Ectodermal cell (in vitro differentiated cells): ENCODE measurements at regions not wholly inside any gene's neighbourhood (a gene's known extent, or its start where the extent isn't known, plus 50 kb on each side); places are given as distances from the start of the nearest gene placed in this dataset.
"Not testable (repeated sequence)": the region's sequence is repeated elsewhere in the genome, so short reads cannot be mapped to it uniquely, and the experiment has no call there.

Source experiments
- H3K27ac ChIP-seq: 2 replicates; pipeline ENCODE4 v1.7.0; 2013; ENCODE audit warnings: mild to moderate bottlenecking, low read depth, low read length; ENCODE audit not compliant: insufficient read depth, poor library complexity, severe bottlenecking
- H3K27me3 ChIP-seq: 2 replicates; pipeline ENCODE4 v1.7.0; 2013; ENCODE audit warnings: mild to moderate bottlenecking, low read length; ENCODE audit not compliant: insufficient read depth, control insufficient read depth, poor library complexity, severe bottlenecking
- H3K36me3 ChIP-seq: one replicate; pipeline ENCODE4 v1.7.0; 2013; ENCODE audit warnings: low read length; ENCODE audit not compliant: control insufficient read depth, insufficient read depth
- H3K4me1 ChIP-seq: one replicate; pipeline ENCODE4 v1.7.0; 2013; ENCODE audit warnings: low read length; ENCODE audit not compliant: control insufficient read depth, insufficient read depth
- H3K4me3 ChIP-seq: 2 replicates; pipeline ENCODE4 v1.7.0; 2013; ENCODE audit warnings: low read depth, low read length, control low read depth; ENCODE audit not compliant: insufficient read depth
- H3K9me3 ChIP-seq: 2 replicates; pipeline ENCODE4 v1.7.0; 2013; ENCODE audit warnings: mild to moderate bottlenecking, low read length, moderate library complexity; ENCODE audit not compliant: control insufficient read depth
- WGBS, 2 experiments: methylation state at CpG; one replicate each; pipeline ENCODE4 v1.1.7; 2013; ENCODE audit warnings: missing lambda C conversion rate in 2 of 2; 5-methylcytosine and 5-hydroxymethylcytosine counted together

DNA sequence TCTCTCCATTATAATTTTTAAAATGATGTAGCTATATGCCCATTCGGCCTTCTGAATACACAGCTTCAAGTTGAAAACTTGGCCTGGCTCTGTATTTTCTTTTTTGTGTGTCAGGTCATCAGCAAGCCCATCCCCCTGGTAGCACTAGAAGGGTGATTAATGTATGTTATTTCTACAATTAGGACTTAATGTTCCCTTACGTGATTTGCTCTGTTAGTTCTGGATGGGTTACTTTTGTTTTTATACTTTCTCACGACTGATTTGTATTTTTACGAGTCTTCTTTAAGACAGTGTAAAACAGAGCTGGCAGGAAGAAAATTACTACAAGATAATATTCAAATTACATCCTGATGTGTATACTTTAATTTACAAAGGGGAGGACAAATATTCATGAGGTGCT, 88.4 kb upstream of the RGPD4 start:
- H3K27ac ChIP-seq, result no peak overlapping the region
- H3K9me3 ChIP-seq, result no peaks in the 10 kb centered on the region
- H3K27me3 ChIP-seq, result no peaks in the 10 kb centered on the region
- 90 to 96% methylated on average over 2 of the region's 4 CpGs for WGBS, 2 experiments
- no peaks in the 10 kb centered on the region for H3K4me1 ChIP-seq
- no peak overlapping the region for H3K4me3 ChIP-seq
- no peaks in the 10 kb centered on the region for H3K36me3 ChIP-seq

DNA sequence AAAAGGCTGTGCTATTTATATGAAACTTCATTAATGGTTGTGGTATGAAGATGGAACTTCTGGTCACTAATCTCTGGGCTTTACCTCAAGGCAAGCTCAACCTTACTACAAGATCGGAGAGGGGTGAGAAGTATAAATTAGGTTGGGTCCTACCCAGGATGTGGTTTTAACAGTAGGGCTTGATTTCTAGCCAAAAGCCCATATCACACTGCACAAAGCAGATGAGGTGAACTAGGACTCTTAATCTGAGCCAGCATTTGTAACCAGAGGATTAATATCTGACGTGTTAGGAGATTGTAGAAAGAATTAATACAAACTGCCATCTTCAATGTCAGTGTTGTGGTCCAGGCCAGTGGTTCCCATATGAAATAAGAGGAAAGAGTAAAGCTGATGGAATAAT, 86.4 kb upstream of the RGPD4 start:
- WGBS, 2 experiments, result 94% methylated on average over 2 of the region's 2 CpGs
- Histone ChIP-seq H3K27ac (no peak overlapping the region), H3K27me3 (no peaks in the 10 kb centered on the region), H3K4me1 (no peaks in the 10 kb centered on the region), H3K4me3 (no peak overlapping the region), H3K9me3 (no peaks in the 10 kb centered on the region), H3K36me3 (no peaks in the 10 kb centered on the region)

DNA sequence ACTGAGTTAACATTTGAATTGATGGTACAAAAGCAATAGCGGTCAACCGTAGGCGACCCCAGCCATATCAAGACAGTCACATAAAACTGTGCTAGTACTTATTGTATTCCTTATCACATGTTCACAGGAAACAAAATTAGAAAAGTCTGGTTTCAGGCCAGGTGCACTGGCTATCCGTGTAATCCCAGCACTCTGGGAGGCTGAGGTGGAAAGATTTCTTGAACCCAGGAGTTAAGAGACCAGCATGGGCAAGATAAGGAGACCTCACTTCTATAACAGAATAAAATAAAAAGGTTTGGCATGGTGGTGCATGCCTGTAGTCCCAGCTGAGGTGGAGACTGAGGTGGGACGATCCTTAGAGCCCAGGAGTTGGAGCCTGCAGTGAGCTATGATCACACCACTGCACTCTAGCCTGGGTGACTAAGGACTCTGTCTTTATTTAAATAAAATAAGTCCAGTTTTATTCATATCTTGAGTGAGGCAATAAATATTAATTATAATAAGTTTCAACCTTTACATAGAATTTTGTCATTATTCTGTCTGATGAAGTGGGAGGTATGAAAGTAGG, 84.1 kb upstream of the RGPD4 start:
- WGBS, 2 experiments, result 90 to 91% methylated on average over 5 of the region's 5 CpGs
- Histone ChIP-seq H3K36me3 (no peaks in the 10 kb centered on the region), H3K4me3 (no peak overlapping the region), H3K27ac (no peak overlapping the region), H3K9me3 (no peaks in the 10 kb centered on the region), H3K27me3 (no peaks in the 10 kb centered on the region), H3K4me1 (no peaks in the 10 kb centered on the region)

DNA sequence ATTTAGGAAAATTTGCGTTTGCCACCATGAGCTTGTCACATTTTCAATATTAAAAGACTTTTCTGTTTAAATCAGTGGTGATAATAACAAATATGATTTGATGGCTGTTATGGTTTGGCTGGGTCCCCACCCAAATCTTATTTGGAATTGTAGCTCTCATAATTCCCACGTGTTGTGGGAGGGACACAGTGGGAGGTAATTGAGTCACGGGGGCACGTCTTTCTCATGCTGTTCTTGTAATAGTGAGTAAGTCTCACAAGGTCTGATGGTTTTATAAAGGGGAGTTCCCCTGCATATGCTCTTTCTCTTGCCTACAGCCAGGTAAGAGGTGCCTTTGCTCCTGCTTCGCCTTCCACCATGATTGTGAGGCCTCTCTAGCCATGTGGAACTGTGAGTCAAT, 83.4 kb upstream of the RGPD4 start:
- no peaks in the 10 kb centered on the region for H3K27me3 ChIP-seq
- H3K4me1 ChIP-seq, result no peaks in the 10 kb centered on the region
- 79 to 86% methylated on average over 4 to 5 of the region's 5 CpGs for WGBS, 2 experiments
- H3K36me3 ChIP-seq, result no peaks in the 10 kb centered on the region
- H3K4me3 ChIP-seq, result no peak overlapping the region
- H3K27ac ChIP-seq, result no peak overlapping the region
- H3K9me3 ChIP-seq, result no peaks in the 10 kb centered on the region

DNA sequence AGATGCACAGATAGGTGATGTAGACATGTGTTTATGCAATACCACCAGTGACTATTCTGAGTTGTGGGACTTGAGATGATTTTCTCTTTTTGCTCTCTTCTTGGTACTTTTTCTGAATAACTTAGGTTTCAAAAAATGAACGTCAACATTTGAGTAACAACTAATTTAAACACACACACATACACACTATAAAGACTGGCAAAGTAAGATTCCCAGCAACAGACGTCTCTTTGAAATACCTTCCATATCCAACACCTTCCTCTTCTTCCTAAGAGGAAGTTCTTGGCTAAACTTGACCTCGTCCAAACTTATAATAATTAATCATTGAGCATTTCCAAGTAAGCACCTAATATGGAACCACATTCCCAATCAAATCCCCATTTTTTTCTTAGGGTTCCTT, 81.6 kb upstream of the RGPD4 start:
- Histone ChIP-seq H3K36me3 (no peaks in the 10 kb centered on the region), H3K4me1 (no peaks in the 10 kb centered on the region), H3K4me3 (no peak overlapping the region), H3K9me3 (no peaks in the 10 kb centered on the region), H3K27me3 (no peaks in the 10 kb centered on the region), H3K27ac (no peak overlapping the region)
- 93 to 96% methylated on average over 3 of the region's 3 CpGs for WGBS, 2 experiments

DNA sequence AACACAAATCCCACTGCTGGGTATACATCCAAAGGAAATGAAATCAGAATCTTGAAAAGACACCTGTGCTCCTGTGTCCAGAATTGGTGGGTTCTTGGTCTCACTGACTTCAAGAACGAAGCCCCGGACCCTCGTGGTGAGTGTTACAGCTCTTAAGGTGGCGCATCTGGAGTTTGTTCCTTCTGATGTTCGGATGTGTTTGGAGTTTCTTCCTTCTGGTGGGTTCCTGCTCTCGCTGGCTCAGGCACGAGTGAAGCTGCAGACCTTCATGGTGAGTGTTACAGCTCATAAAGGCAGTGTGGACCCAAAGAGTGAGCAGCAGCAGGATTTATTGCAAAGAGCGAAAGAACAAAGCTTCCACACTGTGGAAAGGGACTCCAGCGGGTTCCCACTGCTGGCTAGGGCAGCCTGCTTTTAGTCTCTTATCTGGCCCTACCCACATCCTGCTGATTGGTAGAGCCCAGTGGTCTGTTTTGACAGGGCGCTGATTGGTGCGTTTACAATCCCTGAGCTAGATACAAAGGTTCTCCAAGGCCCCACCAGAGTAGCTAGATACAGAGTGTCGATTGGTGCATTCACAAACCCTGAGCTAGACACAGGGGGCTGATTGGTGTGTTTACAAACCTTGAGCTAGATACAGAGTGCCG, 80.0 kb upstream of the RGPD4 start:
- not testable (repeated sequence) for H3K27me3 ChIP-seq, H3K9me3 ChIP-seq, H3K36me3 ChIP-seq, H3K4me3 ChIP-seq, H3K27ac ChIP-seq, H3K4me1 ChIP-seq
- 94 to 97% methylated on average over 13 of the region's 13 CpGs for WGBS, 2 experiments

DNA sequence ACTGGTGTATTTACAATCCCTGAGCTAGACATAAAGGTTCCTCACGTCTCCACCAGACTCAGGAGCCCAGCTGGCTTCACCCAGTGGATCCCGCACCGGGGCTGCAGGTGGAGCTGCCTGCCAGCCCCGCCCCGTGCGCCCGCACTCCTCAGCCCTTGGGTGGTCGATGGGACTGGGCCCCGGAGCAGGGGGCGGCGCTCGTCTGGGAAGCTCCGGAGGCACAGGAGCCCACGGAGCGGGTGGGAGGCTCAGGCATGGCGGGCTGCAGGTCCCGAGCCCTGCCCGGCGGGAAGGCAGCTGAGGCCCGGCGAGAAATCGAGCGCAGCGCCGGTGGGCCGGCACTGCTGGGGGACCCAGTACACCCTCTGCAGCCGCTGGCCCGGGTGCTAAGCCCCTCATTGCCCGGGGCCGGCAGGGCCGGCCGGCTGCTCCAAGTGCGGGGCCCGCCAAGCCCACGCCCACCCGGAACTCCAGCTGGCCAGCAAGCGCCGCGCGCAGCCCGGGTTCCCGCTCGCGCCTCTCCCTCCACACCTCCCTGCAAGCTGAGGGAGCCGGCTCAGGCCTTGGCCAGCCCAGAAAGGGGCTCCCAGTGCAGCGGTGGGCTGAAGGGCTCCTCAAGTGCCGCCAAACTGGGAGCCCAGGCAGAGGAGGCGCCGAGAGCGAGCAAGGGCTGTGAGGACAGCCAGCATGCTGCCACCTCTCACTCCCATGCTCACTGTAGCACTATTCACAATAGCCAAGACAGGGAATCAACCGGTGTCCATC, 79.3 kb upstream of the RGPD4 start:
- WGBS, 2 experiments, result 94 to 97% methylated on average over 51 of the region's 51 CpGs
- H3K4me3 ChIP-seq, H3K27me3 ChIP-seq, H3K9me3 ChIP-seq, H3K4me1 ChIP-seq, H3K27ac ChIP-seq, H3K36me3 ChIP-seq: not testable (repeated sequence)

DNA sequence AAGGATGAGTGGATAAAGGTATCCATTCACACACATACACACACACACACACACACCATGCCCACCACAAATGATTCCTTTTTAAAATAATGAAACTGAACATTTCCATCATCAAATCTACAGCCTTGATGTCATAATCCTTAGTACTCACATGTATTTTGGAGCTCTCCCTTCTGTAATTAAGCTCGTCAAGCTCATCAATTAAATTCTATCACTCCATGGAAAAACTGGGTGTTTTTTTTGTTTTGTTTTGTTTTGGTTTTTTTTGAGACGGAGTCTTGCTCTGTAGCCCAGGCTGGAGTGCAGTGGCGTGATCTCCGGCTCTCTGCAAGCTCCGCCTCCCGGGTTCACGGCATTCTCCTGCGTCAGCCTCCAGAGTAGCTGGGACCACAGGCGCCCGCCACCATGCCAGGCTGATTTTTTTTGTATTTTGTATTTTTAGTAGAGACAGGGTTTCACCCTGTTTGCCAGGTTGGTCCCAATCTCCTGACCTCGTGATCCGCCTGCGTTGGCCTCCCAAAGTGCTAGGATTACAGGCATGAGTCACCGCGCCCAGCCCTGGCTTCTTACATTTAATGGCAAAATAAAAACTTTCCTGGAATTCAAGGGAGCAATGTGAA, 78.6 kb upstream of the RGPD4 start:
- Histone ChIP-seq H3K36me3 (no peaks in the 10 kb centered on the region), H3K27me3 (no peaks in the 10 kb centered on the region), H3K9me3 (no peaks in the 10 kb centered on the region), H3K4me1 (no peaks in the 10 kb centered on the region), H3K27ac (no peak overlapping the region), H3K4me3 (no peak overlapping the region)
- 94 to 96% methylated on average over 14 to 15 of the region's 15 CpGs for WGBS, 2 experiments

DNA sequence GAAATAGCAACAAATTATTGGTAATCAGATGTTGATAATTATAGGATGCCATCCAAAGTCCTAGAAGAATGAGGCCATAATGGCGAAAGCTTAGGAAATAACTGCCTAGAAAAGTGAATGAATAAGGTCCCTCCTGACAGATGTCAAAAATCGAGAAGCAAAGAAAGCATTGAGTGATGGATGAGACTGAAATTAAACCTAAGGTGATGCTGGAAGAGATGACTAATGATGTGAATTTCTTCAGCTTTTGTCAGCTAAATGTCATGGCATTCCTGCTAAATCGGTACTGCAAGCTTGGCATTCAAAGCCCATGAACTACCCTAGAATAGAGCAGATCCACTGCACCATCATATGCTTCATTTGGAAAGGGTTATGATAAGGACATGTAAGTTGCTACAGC, 74.8 kb upstream of the RGPD4 start:
- WGBS, 2 experiments, result 95 to 96% methylated on average over 3 of the region's 3 CpGs
- Histone ChIP-seq H3K9me3 (no peaks in the 10 kb centered on the region), H3K27me3 (no peaks in the 10 kb centered on the region), H3K27ac (no peak overlapping the region), H3K4me1 (no peaks in the 10 kb centered on the region), H3K4me3 (no peak overlapping the region), H3K36me3 (no peaks in the 10 kb centered on the region)

DNA sequence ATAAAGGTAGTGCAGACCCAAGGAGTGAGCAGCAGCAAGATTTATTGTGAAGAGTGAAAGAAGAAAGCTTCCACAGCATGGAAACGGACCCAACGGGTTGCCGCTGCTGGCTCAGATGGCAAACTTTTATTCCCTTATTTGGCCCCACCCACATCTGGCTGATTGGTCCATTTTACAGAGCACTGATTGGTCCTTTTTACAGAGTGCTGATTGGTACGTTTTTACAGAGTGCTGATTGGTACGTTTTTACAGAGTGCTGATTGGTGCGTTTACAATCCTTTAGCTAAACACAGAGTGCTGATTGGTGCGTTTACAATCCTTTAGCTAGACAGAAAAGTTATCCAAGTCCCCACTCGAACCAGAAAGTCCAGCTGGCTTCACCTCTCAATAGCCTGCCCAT, 72.9 kb upstream of the RGPD4 start:
- not testable (repeated sequence) for H3K4me3 ChIP-seq, H3K36me3 ChIP-seq
- 94 to 95% methylated on average over 8 of the region's 8 CpGs for WGBS, 2 experiments

More for the DNA sequence above, 72.9 kb upstream of the RGPD4 start:
- H3K9me3 ChIP-seq, H3K27me3 ChIP-seq, H3K4me1 ChIP-seq, H3K27ac ChIP-seq: not testable (repeated sequence)
